22Rv1 (cell line): ENCODE measurements at regions not wholly inside any gene's neighbourhood (a gene's known extent, or its start where the extent isn't known, plus 50 kb on each side); places are given as distances from the start of the nearest gene placed in this dataset.

Source experiments
- CTCF ChIP-seq: fragments of 450-650 bp; IDR thresholded peaks from 2 replicates; pipeline ENCODE4 v1.5.1; 2017; ENCODE audit warnings: mild to moderate bottlenecking
- ZFX ChIP-seq: fragments of 450-650 bp; IDR thresholded peaks from 2 replicates; pipeline ENCODE4 v1.6.1; 2017; ENCODE audit warnings: antibody characterized with exemption, borderline replicate concordance

- no peak for TF ChIP-seq CTCF
- no peak for TF ChIP-seq ZFX
Observed at GRCh38 chr1:5311634-5312292, 657.4 kb downstream of the AJAP1 start.
